Sigmoid colon (tissue), 4 donors: ENCODE measurements at regions not wholly inside any gene's neighbourhood (a gene's known extent, or its start where the extent isn't known, plus 50 kb on each side); places are given as distances from the start of the nearest gene placed in this dataset.

ENCODE experiments used
- EP300 ChIP-seq, 4 donors: sonication (generic); formaldehyde crosslinking; IDR thresholded peaks; one replicate each; pipeline ENCODE4 v1.6.1; 2017; ENCODE audit warnings: antibody characterized with exemption in 4 of 4
- POLR2A ChIP-seq, 2 donors: fragments of 450-650 bp; IDR thresholded peaks; one replicate each; pipeline ENCODE4 v1.6.1; 2016; ENCODE audit warnings: antibody characterized with exemption in 2 of 2, mild to moderate bottlenecking in 2 of 2, moderate library complexity in 2 of 2

DNA sequence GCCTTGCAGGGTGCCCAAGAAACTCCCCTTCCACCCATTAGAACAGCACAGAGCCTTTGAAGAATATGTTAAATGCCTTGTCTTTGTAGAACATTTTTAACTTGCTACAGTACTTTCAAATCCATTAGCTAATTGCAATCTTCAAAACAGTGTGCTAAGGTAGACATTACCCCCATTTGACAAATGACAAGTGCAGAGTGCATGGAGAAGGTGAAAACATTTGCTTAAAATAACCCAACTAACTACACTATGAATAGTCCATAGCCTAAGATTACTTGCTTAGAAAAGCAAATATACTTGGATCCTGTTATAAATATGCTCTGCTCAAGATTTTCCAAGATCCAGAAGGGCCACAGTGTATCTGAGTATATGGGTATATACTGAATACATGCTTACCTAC lies 87.0 kb upstream of the G2E3 start:
- no peak for TF ChIP-seq EP300 (IDR thresholded peaks at IDR 0.05)
- no peak for TF ChIP-seq POLR2A (IDR thresholded peaks at IDR 0.05)
